ENCODE measurements at regions not wholly inside any gene's neighbourhood (a gene's known extent, or its start where the extent isn't known, plus 50 kb on each side); places are given as distances from the start of the nearest gene placed in this dataset.

DNA sequence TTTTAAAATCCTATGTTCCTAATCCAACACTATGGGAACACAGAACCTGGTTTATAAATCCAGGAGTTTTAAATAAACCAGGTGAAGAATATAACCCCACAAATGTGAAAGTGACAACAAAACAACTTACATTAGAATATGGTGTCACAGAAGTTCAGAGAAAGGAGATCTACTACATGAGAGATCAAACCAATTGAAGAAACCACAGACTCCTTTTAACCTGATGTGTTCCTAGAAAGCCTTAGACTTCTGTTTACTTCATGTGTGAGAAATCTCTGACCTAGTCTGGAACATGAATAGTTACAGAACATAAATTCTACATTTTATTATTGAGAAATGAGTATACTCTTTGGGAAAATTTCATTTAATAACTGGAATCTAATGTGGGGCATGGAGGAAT lies 165.3 kb downstream of the FTCDNL1 start:
- no peaks in the 10 kb centered on the region for H4K20me1 ChIP-seq (ENCODE audit: insufficient read depth, low read length)
- intact Hi-C loops (cut with micrococcal nuclease; ENCODE audit: unreplicated experiment) (no loop called here), in situ Hi-C loops (cut with HindIII; ENCODE audit: extremely low pct_ligation_motif_present, low pct_unique_long_range_greater_than_20kb) (no loop called here)
- POLR2A ChIA-PET: no interaction called here
- BruUV-seq (replicated peaks): no TSS peak
- no peak overlapping the region for H3K4me3 ChIP-seq (replicated peaks in 1 of 3; ENCODE audit: insufficient read depth in 1 of 3, low read depth in 2 of 3, low read length in 3 of 3)
- H3K36me3 ChIP-seq (replicated peaks in 1 of 2; ENCODE audit: control insufficient read depth in 1 of 2, insufficient read depth in 2 of 2, low read length in 2 of 2): no peaks in the 10 kb centered on the region
- H3K27me3 ChIP-seq (ENCODE audit: control insufficient read depth in 1 of 2, insufficient read depth in 2 of 2, low read length in 2 of 2): no peaks in the 10 kb centered on the region
- no peak overlapping the region for H3K27ac ChIP-seq (ENCODE audit: extremely low read length, insufficient read depth, low read length)
- FAIRE-seq (no peak), DNase-seq (ENCODE audit: low spot score) (no peak), ATAC-seq (no peak)
- H3K4me2 ChIP-seq (ENCODE audit: low read depth, low read length): no peak overlapping the region
- no peaks in the 10 kb centered on the region for H3K4me1 ChIP-seq (ENCODE audit: insufficient read depth, low read length)
- no peak overlapping the region for H2AFZ ChIP-seq (ENCODE audit: low read length)
- no peaks in the 10 kb centered on the region for H3K79me2 ChIP-seq (ENCODE audit: insufficient read depth, low read length)
- H3K9me3 ChIP-seq (ENCODE audit: low read length): no peaks in the 10 kb centered on the region
- CTCF ChIA-PET (ENCODE audit: low intra/inter-chr PET ratio, low total read pairs): no interaction called here
- no peak overlapping the region for H3K9ac ChIP-seq (ENCODE audit: insufficient read depth, low read depth, low read length)
- TF ChIP-seq ISX (CRISPR knock-in tag; conservative IDR thresholded peaks at IDR 0.05) (no peak), ZNF138 (CRISPR knock-in tag; IDR thresholded peaks at IDR 0.05; ENCODE audit: low read depth) (no peak), KAT7 (CRISPR knock-in tag; IDR thresholded peaks at IDR 0.05; ENCODE audit: borderline replicate concordance) (no peak), FOXO1 (CRISPR knock-in tag; IDR thresholded peaks at IDR 0.05) (no peak), ZNF333 (CRISPR knock-in tag; IDR thresholded peaks at IDR 0.05; ENCODE audit: borderline replicate concordance) (no peak), KMT2B (CRISPR knock-in tag; IDR thresholded peaks at IDR 0.05) (no peak), ZNF317 (CRISPR knock-in tag; IDR thresholded peaks at IDR 0.05) (no peak), REL (CRISPR knock-in tag; conservative IDR thresholded peaks at IDR 0.05) (no peak), MEIS1 (CRISPR knock-in tag; IDR thresholded peaks at IDR 0.05; ENCODE audit: borderline replicate concordance) (no peak), SMAD3 (CRISPR knock-in tag; IDR thresholded peaks at IDR 0.05) (no peak), GATAD2A (CRISPR knock-in tag; IDR thresholded peaks at IDR 0.05) (no peak), CCDC6 (CRISPR knock-in tag; IDR thresholded peaks at IDR 0.05) (no peak), ZNF644 (CRISPR knock-in tag; IDR thresholded peaks at IDR 0.05; ENCODE audit: low read depth) (no peak), SYNCRIP (IDR thresholded peaks at IDR 0.05; ENCODE audit: insufficient read depth, low read depth, low read length) (no peak), ZNF572 (CRISPR knock-in tag; IDR thresholded peaks at IDR 0.05) (no peak), NR2F2 (IDR thresholded peaks at IDR 0.05; ENCODE audit: borderline replicate concordance, low read depth) (no peak)
- TF ChIP-seq, protein P1, sequence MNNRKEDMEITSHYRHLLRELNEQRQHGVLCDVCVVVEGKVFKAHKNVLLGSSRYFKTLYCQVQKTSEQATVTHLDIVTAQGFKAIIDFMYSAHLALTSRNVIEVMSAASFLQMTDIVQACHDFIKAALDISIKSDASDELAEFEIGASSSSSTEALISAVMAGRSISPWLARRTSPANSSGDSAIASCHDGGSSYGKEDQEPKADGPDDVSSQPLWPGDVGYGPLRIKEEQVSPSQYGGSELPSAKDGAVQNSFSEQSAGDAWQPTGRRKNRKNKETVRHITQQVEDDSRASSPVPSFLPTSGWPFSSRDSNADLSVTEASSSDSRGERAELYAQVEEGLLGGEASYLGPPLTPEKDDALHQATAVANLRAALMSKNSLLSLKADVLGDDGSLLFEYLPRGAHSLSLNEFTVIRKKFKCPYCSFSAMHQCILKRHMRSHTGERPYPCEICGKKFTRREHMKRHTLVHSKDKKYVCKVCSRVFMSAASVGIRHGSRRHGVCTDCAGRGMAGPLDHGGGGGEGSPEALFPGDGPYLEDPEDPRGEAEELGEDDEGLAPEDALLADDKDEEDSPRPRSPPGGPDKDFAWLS (CRISPR knock-in tag; IDR thresholded peaks at IDR 0.05; ENCODE audit: borderline replicate concordance): no peak
- TF ChIP-seq, protein P2, sequence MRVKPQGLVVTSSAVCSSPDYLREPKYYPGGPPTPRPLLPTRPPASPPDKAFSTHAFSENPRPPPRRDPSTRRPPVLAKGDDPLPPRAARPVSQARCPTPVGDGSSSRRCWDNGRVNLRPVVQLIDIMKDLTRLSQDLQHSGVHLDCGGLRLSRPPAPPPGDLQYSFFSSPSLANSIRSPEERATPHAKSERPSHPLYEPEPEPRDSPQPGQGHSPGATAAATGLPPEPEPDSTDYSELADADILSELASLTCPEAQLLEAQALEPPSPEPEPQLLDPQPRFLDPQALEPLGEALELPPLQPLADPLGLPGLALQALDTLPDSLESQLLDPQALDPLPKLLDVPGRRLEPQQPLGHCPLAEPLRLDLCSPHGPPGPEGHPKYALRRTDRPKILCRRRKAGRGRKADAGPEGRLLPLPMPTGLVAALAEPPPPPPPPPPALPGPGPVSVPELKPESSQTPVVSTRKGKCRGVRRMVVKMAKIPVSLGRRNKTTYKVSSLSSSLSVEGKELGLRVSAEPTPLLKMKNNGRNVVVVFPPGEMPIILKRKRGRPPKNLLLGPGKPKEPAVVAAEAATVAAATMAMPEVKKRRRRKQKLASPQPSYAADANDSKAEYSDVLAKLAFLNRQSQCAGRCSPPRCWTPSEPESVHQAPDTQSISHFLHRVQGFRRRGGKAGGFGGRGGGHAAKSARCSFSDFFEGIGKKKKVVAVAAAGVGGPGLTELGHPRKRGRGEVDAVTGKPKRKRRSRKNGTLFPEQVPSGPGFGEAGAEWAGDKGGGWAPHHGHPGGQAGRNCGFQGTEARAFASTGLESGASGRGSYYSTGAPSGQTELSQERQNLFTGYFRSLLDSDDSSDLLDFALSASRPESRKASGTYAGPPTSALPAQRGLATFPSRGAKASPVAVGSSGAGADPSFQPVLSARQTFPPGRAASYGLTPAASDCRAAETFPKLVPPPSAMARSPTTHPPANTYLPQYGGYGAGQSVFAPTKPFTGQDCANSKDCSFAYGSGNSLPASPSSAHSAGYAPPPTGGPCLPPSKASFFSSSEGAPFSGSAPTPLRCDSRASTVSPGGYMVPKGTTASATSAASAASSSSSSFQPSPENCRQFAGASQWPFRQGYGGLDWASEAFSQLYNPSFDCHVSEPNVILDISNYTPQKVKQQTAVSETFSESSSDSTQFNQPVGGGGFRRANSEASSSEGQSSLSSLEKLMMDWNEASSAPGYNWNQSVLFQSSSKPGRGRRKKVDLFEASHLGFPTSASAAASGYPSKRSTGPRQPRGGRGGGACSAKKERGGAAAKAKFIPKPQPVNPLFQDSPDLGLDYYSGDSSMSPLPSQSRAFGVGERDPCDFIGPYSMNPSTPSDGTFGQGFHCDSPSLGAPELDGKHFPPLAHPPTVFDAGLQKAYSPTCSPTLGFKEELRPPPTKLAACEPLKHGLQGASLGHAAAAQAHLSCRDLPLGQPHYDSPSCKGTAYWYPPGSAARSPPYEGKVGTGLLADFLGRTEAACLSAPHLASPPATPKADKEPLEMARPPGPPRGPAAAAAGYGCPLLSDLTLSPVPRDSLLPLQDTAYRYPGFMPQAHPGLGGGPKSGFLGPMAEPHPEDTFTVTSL (CRISPR knock-in tag; IDR thresholded peaks at IDR 0.05; ENCODE audit: borderline replicate concordance): no peak
- TF ChIP-seq, protein P3, sequence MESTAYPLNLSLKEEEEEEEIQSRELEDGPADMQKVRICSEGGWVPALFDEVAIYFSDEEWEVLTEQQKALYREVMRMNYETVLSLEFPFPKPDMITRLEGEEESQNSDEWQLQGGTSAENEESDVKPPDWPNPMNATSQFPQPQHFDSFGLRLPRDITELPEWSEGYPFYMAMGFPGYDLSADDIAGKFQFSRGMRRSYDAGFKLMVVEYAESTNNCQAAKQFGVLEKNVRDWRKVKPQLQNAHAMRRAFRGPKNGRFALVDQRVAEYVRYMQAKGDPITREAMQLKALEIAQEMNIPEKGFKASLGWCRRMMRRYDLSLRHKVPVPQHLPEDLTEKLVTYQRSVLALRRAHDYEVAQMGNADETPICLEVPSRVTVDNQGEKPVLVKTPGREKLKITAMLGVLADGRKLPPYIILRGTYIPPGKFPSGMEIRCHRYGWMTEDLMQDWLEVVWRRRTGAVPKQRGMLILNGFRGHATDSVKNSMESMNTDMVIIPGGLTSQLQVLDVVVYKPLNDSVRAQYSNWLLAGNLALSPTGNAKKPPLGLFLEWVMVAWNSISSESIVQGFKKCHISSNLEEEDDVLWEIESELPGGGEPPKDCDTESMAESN (CRISPR knock-in tag; conservative IDR thresholded peaks at IDR 0.05): no peak
